GM23338 (cell line): ENCODE measurements at regions not wholly inside any gene's neighbourhood (a gene's known extent, or its start where the extent isn't known, plus 50 kb on each side); places are given as distances from the start of the nearest gene placed in this dataset.
A peak's percentile ranks its signal among the peaks of the same experiment; 100 is the strongest.

ENCODE experiments used
- ATAC-seq: fragments of 200-7000 bp; cut with Tn5 transposase; 3 replicates; pipeline ENCODE4 v1.9.1; 2020
- DNase-seq: peaks from one replicate; pipeline ENCODE4 v3.0.0-alpha.2; 2015; ENCODE audit warnings: low spot score
- H2AFZ ChIP-seq: fragments of 200-600 bp; sonication (generic); 2 replicates; pipeline ENCODE4 v1.8.0; 2016; ENCODE audit warnings: antibody characterized with exemption, mild to moderate bottlenecking, moderate library complexity
- H3F3A ChIP-seq: fragments of 200-600 bp; sonication (generic); replicated peaks from 2 replicates; pipeline ENCODE4 v1.8.0; 2017; ENCODE audit warnings: antibody characterized with exemption, mixed run types, low read depth
- H3K27ac ChIP-seq: fragments of 200-600 bp; sonication (generic); 2 replicates; pipeline ENCODE4 v1.6.1; 2016; ENCODE audit warnings: low read depth
- H3K27me3 ChIP-seq: fragments of 200-600 bp; sonication (generic); 2 replicates; pipeline ENCODE4 v1.8.0; 2016; ENCODE audit warnings: mild to moderate bottlenecking, mixed run types, moderate library complexity; ENCODE audit not compliant: insufficient read depth
- H3K36me3 ChIP-seq: fragments of 200-600 bp; sonication (generic); 2 replicates; pipeline ENCODE4 v1.8.0; 2016; ENCODE audit warnings: mild to moderate bottlenecking; ENCODE audit not compliant: insufficient read depth
- H3K4me1 ChIP-seq: fragments of 200-600 bp; sonication (generic); 2 replicates; pipeline ENCODE4 v1.8.0; 2016; ENCODE audit warnings: mild to moderate bottlenecking, moderate library complexity; ENCODE audit not compliant: insufficient read depth
- H3K4me2 ChIP-seq: fragments of 200-600 bp; sonication (generic); 2 replicates; pipeline ENCODE4 v1.7.1; 2017; ENCODE audit warnings: mixed run types
- H3K4me3 ChIP-seq: fragments of 200-600 bp; sonication (generic); 2 replicates; pipeline ENCODE4 v1.6.1; 2016; ENCODE audit warnings: mixed run types
- H3K79me2 ChIP-seq: fragments of 200-600 bp; sonication (generic); replicated peaks from 2 replicates; pipeline ENCODE4 v1.8.0; 2017; ENCODE audit warnings: mild to moderate bottlenecking; ENCODE audit not compliant: insufficient read depth
- H3K9me2 ChIP-seq: fragments of 200-600 bp; sonication (generic); 2 replicates; pipeline ENCODE4 v1.8.0; 2017; ENCODE audit not compliant: insufficient read depth
- H4K20me1 ChIP-seq: fragments of 200-600 bp; sonication (generic); replicated peaks from 2 replicates; pipeline ENCODE4 v1.8.0; 2017; ENCODE audit warnings: mild to moderate bottlenecking; ENCODE audit not compliant: insufficient read depth
- H3K27ac Mint-ChIP-seq: 2 replicates; pipeline ENCODE4 v1.8.0; 2020; ENCODE audit warnings: inconsistent platforms, mild to moderate bottlenecking, moderate library complexity, mixed read lengths
- H3K27me3 Mint-ChIP-seq: 3 replicates; pipeline ENCODE4 v1.8.0; 2022; ENCODE audit warnings: low read depth, mild to moderate bottlenecking, moderate library complexity, mixed read lengths, inconsistent platforms; ENCODE audit not compliant: insufficient read depth, poor library complexity
- H3K36me3 Mint-ChIP-seq: 3 replicates; pipeline ENCODE4 v1.8.0; 2021; ENCODE audit warnings: low read depth, mild to moderate bottlenecking, inconsistent platforms, moderate library complexity, mixed read lengths
- H3K4me1 Mint-ChIP-seq: 3 replicates; pipeline ENCODE4 v1.8.0; 2020; ENCODE audit warnings: mild to moderate bottlenecking, inconsistent platforms, mixed read lengths
- H3K4me3 Mint-ChIP-seq: 3 replicates; pipeline ENCODE4 v1.8.0; 2021; ENCODE audit warnings: moderate library complexity, mild to moderate bottlenecking, inconsistent platforms, mixed read lengths
- H3K9me3 Mint-ChIP-seq: 3 replicates; pipeline ENCODE4 v1.8.0; 2020; ENCODE audit warnings: moderate library complexity, mild to moderate bottlenecking, inconsistent platforms, mixed read lengths
- CTCF ChIP-seq, 2 experiments: fragments of 200-600 bp in 1 of 2; sonication (generic) in 1 of 2; conservative IDR thresholded peaks; 2 replicates each; pipeline versions ENCODE4 v1.5.1 to v1.6.1; 2016 to 2017; ENCODE audit warnings: antibody characterized with exemption in 2 of 2, low read depth in 2 of 2, mild to moderate bottlenecking in 2 of 2, moderate library complexity in 1 of 2
- ETS1 ChIP-seq: IDR thresholded peaks from 2 replicates; pipeline ENCODE4 v1.6.1; 2016; ENCODE audit warnings: antibody characterized with exemption
- EZH2phosphoT487 ChIP-seq: fragments of 200-600 bp; sonication (generic); IDR thresholded peaks from one replicate; pipeline ENCODE4 v1.8.1; 2018; ENCODE audit warnings: antibody characterized with exemption; ENCODE audit not compliant: unreplicated experiment
- JUNB ChIP-seq: IDR thresholded peaks from one replicate; pipeline ENCODE4 v1.6.1; 2016; ENCODE audit warnings: antibody characterized with exemption; ENCODE audit not compliant: unreplicated experiment
- POLR2AphosphoS5 ChIP-seq: IDR thresholded peaks from 2 replicates; pipeline ENCODE4 v1.6.1; 2016; ENCODE audit warnings: antibody characterized with exemption, low read depth
- STAT1 ChIP-seq: IDR thresholded peaks from one replicate; pipeline ENCODE4 v1.6.1; 2016; ENCODE audit warnings: antibody characterized with exemption; ENCODE audit not compliant: unreplicated experiment
- ZNF114 ChIP-seq: fragments of 250-450 bp; sonication (Bioruptor Pico); IDR thresholded peaks from 2 replicates; pipeline ENCODE4 v1.5.0; 2020; ENCODE audit warnings: mild to moderate bottlenecking, moderate library complexity
- TF ChIP-seq, protein P1 (sequence below): IDR thresholded peaks from one replicate; pipeline ENCODE4 v1.6.1; 2018; ENCODE audit warnings: antibody characterized with exemption; ENCODE audit not compliant: unreplicated experiment
- TF ChIP-seq, protein P2 (sequence below): fragments of 250-450 bp; sonication (Bioruptor Pico); IDR thresholded peaks from 2 replicates; pipeline ENCODE4 v1.5.0; 2020; ENCODE audit warnings: mild to moderate bottlenecking, moderate library complexity

DNA sequence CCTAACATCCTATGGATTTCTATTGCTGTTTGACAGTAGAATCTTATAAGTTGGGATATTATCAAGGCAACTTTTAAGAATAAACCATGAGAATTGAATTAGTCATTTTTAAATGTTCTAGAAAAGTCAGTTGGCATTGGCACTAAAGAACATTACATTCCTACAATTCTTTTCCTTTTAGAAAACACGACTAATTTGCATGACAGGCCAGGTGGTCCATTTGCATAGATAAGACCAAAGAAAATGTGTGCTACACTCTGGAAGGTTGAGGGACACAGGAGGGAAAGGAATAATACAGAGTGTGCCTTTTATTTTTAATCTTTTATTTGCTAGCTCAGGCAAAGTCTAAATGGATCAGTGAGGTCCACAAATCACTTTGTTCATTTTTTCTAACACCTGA lies 962.3 kb downstream of the EPHA3 start:
- Histone ChIP-seq H4K20me1 (no peaks in the 10 kb centered on the region), H3K9me2 (no peaks in the 10 kb centered on the region; the same call in 1 of the 2 replicates), H3K4me2 (0 out of 2 replicates have a peak overlapping the region, but pooled peaks have one; percentile 0), H3K4me3 (no peak overlapping the region), H3K4me1 (peaks cover 16% of the 10 kb centered on the region), H3K36me3 (no peaks in the 10 kb centered on the region; the same call in 1 of the 2 replicates), H3K27me3 (no peaks in the 10 kb centered on the region), H3K27ac (no peak overlapping the region), H2AFZ (no peak overlapping the region), H3K79me2 (no peaks in the 10 kb centered on the region), H3F3A (no peaks in the 10 kb centered on the region)
- peak; percentile 67 for DNase-seq
- peak overlapping the region; percentile 64; the same call in 1 of the 2 replicates for H3K27ac Mint-ChIP-seq
- peaks cover 29% of the 10 kb centered on the region for H3K9me3 Mint-ChIP-seq
- ATAC-seq: peak; percentile 82
- TF ChIP-seq, protein P1, sequence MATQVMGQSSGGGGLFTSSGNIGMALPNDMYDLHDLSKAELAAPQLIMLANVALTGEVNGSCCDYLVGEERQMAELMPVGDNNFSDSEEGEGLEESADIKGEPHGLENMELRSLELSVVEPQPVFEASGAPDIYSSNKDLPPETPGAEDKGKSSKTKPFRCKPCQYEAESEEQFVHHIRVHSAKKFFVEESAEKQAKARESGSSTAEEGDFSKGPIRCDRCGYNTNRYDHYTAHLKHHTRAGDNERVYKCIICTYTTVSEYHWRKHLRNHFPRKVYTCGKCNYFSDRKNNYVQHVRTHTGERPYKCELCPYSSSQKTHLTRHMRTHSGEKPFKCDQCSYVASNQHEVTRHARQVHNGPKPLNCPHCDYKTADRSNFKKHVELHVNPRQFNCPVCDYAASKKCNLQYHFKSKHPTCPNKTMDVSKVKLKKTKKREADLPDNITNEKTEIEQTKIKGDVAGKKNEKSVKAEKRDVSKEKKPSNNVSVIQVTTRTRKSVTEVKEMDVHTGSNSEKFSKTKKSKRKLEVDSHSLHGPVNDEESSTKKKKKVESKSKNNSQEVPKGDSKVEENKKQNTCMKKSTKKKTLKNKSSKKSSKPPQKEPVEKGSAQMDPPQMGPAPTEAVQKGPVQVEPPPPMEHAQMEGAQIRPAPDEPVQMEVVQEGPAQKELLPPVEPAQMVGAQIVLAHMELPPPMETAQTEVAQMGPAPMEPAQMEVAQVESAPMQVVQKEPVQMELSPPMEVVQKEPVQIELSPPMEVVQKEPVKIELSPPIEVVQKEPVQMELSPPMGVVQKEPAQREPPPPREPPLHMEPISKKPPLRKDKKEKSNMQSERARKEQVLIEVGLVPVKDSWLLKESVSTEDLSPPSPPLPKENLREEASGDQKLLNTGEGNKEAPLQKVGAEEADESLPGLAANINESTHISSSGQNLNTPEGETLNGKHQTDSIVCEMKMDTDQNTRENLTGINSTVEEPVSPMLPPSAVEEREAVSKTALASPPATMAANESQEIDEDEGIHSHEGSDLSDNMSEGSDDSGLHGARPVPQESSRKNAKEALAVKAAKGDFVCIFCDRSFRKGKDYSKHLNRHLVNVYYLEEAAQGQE: no peak
- TF ChIP-seq ZNF114 (CRISPR knock-in tag) (no peak), JUNB (no peak), EZH2phosphoT487 (no peak), CTCF (conservative IDR thresholded peaks at IDR 0.05; ENCODE audit: low read depth in 2 of 2) (no peak), ETS1 (no peak), STAT1 (no peak), POLR2AphosphoS5 (no peak)
- TF ChIP-seq, protein P2, sequence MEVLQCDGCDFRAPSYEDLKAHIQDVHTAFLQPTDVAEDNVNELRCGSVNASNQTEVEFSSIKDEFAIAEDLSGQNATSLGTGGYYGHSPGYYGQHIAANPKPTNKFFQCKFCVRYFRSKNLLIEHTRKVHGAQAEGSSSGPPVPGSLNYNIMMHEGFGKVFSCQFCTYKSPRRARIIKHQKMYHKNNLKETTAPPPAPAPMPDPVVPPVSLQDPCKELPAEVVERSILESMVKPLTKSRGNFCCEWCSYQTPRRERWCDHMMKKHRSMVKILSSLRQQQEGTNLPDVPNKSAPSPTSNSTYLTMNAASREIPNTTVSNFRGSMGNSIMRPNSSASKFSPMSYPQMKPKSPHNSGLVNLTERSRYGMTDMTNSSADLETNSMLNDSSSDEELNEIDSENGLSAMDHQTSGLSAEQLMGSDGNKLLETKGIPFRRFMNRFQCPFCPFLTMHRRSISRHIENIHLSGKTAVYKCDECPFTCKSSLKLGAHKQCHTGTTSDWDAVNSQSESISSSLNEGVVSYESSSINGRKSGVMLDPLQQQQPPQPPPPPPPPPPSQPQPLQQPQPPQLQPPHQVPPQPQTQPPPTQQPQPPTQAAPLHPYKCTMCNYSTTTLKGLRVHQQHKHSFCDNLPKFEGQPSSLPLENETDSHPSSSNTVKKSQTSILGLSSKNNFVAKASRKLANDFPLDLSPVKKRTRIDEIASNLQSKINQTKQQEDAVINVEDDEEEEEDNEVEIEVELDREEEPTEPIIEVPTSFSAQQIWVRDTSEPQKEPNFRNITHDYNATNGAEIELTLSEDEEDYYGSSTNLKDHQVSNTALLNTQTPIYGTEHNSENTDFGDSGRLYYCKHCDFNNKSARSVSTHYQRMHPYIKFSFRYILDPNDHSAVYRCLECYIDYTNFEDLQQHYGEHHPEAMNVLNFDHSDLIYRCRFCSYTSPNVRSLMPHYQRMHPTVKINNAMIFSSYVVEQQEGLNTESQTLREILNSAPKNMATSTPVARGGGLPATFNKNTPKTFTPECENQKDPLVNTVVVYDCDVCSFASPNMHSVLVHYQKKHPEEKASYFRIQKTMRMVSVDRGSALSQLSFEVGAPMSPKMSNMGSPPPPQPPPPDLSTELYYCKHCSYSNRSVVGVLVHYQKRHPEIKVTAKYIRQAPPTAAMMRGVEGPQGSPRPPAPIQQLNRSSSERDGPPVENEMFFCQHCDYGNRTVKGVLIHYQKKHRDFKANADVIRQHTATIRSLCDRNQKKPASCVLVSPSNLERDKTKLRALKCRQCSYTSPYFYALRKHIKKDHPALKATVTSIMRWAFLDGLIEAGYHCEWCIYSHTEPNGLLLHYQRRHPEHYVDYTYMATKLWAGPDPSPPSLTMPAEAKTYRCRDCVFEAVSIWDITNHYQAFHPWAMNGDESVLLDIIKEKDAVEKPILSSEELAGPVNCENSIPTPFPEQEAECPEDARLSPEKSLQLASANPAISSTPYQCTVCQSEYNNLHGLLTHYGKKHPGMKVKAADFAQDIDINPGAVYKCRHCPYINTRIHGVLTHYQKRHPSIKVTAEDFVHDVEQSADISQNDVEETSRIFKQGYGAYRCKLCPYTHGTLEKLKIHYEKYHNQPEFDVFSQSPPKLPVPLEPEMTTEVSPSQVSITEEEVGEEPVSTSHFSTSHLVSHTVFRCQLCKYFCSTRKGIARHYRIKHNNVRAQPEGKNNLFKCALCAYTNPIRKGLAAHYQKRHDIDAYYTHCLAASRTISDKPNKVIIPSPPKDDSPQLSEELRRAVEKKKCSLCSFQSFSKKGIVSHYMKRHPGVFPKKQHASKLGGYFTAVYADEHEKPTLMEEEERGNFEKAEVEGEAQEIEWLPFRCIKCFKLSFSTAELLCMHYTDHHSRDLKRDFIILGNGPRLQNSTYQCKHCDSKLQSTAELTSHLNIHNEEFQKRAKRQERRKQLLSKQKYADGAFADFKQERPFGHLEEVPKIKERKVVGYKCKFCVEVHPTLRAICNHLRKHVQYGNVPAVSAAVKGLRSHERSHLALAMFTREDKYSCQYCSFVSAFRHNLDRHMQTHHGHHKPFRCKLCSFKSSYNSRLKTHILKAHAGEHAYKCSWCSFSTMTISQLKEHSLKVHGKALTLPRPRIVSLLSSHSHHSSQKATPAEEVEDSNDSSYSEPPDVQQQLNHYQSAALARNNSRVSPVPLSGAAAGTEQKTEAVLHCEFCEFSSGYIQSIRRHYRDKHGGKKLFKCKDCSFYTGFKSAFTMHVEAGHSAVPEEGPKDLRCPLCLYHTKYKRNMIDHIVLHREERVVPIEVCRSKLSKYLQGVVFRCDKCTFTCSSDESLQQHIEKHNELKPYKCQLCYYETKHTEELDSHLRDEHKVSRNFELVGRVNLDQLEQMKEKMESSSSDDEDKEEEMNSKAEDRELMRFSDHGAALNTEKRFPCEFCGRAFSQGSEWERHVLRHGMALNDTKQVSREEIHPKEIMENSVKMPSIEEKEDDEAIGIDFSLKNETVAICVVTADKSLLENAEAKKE (CRISPR knock-in tag): no peak
- H3K27me3 Mint-ChIP-seq: no peaks in the 10 kb centered on the region
- 0 out of 3 replicates have a peak overlapping the region, but pooled peaks have one; percentile 13 for H3K4me3 Mint-ChIP-seq
- H3K36me3 Mint-ChIP-seq: peaks cover 28% of the 10 kb centered on the region
- H3K4me1 Mint-ChIP-seq: peaks cover 21% of the 10 kb centered on the region
